CD4-positive, alpha-beta T cell treated with Interleukin-6 at 100 ng/mL for 8 hours (primary cell): ENCODE measurements at regions not wholly inside any gene's neighbourhood (a gene's known extent, or its start where the extent isn't known, plus 50 kb on each side); places are given as distances from the start of the nearest gene placed in this dataset.

Source experiments
- DNase-seq: peaks from one replicate; pipeline ENCODE4 v3.0.0-alpha.2; 2020; ENCODE audit warnings: mixed read lengths, low spot score

DNA sequence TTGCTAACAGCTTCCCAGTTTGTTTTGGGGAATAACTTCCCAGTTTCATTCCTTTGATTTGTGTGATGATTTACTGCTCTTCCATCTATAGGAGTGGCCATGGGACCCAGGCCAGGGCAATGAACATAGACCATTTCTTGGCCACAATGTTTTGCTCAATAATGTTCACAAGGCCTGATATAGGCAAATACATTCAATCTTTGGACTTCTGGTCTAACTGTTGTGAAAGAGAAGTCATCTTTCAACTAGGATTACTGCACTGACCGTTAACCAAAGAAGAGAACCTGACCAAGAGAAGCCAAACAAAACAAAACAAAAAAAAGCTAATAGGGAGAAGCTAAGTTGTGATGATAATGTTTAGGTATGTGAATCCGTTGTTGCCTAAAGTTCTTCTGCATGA is 221.8 kb upstream of the SUCLG2 start:
- DNase-seq = no peak

DNA sequence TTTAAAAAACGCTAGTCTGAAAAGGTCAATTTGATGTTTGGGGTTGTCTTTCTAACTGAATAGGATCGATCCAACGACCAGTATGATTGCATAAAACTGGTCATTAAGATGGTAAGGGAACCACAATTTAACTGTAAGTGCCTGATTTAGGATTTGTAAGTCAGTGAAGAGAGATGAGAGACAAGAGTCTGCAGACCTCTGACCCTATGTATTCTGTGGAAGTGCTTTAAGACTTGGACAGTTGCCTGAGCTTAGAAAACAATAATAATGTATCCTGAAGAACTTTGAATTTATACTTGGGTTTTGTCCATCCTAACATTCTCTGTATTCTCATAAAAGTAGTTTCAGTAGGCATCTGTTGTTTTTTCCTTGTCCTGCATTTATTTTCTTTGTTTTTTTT is 221.4 kb upstream of the SUCLG2 start:
- DNase-seq = no peak

DNA sequence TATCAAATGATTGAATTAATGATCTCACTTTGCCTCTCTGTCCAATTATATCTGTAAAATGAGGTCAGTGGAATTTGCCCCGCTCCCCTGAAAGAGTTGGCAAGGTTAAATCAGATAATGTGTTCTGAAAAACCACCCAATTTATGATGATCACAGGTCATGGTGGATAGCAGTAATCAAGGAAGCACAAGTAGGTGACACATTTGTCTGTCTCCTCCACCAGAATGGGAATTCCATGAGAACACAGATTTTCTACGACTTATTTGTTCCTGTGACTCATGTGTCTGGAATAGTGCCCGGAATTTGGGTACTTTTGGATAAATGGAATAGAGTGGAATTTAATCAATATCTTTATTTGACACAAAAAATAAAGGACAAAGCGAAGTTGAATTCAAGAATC is 220.9 kb upstream of the SUCLG2 start:
- no peak for DNase-seq

DNA sequence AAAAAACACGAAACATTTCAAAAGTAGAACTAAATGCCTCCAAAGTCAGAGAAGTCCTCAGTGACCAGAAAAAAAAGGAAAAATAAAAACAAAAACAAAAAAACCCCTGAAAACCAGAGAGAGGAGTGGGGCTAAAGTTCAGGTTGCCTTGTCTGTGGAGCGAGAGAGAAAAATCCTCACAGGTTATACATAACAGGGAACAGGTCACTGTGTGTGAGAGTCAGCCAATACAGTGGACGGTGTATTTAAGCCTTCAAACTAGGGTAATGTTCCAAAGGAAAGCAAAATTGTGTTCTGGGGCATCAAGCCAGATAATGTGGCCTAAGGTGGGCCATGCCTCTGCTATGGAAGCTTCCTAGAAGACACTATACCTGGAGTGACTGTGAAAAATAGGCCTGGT is 216.1 kb upstream of the SUCLG2 start:
- DNase-seq = no peak

DNA sequence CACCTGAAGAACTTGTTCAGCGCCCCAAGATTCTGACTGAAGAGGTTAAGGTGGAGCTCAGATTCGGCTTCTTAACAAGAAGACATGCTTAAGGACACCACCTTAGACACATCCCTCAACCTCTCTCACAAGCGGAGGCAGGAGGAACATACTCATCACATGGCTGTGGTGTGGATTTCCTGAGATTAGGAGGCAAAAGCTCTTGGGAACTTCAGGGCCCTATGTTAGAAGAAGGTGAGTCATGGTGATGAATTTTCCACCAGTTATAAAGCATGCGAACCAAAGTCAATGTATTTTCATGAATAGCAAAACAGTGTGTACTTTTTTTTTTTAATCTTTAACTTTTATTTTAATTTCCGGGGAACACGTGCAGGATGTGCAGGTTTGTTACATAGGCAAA is 212.2 kb upstream of the SUCLG2 start:
- DNase-seq = no peak

DNA sequence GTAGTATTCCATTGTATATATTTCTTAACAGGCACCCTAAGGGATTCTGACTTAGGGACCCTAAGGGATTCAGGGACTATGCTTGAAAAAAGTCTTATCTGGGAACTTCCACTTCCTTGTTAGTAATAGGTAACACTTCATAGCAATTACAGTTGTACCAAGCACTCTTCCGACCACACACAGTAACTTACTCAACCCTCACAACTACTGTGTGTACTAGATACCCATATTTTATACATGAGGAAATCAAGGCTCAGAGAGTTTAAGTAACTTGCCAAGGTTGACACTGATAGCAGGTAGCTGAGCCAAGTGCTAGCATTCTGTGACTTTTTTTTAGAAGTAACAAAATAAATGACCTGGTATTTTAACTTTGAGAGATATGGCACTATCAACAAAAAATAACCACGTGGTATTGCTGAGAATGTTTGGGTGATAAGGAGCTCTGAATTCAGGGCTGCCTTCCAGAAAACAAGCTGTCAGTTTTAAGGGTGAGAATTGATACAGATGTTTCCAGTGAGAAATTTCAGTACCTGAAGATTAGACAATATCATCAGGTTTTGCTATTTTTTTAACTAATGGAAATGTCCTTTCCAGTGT is 210.3 kb upstream of the SUCLG2 start:
- no peak for DNase-seq

DNA sequence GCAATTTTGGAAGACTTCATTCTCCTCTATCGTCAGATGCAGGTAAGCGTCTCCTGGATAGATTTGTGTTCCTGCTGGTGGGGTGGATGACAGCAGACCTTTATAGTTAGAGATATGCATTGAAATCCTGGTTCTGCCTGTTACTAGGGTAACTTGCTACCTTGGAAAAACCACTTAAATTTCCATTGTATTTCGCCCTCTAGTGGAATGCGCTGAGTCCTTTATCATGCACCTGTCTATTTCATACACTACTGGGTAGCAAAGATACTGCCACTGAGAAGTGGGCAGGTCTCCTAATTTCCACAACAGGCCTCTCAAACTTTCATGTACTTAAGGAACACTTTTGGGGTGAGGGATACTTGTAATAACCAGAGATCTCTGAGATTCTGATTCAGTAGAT is 209.5 kb upstream of the SUCLG2 start:
- no peak for DNase-seq

DNA sequence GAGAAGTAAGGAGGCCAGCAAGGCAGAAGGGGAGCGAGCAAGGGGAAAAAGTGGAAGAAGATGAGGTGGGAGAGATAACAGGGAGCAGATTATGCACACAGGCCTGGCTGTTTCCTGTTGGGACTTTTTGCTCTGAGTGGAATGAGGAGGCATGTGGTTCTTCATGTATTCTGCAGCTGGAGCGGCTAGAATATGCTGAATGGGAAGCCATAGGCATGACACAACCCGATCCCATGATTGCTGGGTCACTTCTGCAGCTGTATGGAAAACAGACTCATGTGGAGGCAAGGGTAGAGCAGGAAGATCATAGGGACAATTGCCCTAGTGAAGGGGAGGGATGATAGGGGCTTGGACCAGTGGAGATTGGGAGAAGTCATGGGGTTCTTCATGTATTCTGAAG is 206.0 kb upstream of the SUCLG2 start:
- no peak for DNase-seq

DNA sequence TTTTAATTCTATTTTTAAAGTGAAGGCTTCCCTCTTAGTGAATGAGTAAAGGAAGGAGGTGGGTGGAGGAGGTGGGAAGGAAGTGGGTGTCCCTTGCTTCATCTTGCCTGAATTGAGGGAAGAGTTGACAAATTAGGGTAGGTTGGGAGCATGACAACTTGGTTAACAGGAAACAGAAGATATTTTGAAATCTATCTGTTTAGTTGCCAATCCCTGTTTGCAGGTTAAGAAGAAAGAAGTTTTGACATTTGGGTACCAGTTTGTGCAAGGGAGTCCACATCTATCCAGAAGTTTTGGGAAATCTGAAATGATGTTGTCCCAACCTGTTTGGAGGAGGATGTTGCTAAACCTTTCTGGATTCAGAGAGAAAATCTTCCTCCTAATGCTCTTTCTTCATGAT is 204.1 kb upstream of the SUCLG2 start:
- no peak for DNase-seq

DNA sequence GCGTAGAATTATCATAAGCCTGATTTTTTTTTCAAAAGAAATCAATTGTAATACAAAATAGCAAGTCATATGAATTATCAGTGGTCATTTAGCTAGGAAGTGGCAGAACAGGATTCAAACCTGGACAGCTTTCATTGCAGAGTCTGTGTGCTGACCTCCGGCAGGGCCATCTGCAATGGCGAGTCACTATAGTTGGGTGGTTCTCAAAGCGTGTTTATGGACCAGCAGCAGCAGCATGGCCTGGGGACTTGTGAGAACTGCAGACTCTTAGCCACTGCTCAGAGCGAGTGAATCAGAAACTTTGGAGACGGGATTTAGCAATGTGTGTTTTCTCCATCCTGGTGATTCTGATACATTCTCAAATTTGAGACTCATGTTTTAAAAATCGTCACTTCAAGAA is 202.3 kb upstream of the SUCLG2 start:
- no peak for DNase-seq

DNA sequence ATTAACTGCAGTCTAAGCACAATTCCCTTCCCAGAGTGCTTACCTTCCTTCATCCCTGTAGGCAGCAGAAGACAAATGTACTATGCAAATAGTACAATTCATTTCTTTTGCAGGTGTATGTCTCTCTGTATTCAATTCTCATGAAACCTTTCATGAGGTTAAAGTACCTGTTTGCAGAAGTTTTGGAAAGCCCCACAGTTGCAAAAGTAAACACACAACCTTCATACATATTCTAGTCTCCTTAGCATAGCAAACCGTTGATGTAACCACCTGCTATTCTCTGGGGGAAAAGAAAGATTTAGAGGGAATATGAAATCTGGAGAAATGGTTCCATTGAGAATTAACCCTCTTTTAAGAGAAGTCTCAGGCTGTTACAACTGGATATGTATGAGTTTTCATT is 200.3 kb upstream of the SUCLG2 start:
- no peak for DNase-seq

DNA sequence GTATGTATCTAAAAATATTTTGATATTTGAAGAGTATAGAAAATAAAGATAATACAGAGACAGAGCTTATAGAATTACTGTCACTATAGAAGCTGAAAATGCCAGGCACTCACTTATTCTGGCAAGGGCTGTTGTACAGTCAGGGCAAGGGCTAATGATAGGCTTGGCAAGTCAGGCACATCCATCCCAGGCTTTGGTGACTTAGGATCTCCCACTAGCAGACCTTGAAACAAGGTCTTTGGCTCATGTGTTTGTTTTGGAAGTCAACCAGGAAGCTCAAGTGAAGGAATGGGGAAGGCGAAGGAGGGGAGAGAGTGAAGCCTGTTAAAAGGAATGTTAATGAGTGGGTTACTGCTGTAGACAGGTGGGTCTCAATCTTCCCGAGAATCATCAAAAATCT is 199.1 kb upstream of the SUCLG2 start:
- no peak for DNase-seq

DNA sequence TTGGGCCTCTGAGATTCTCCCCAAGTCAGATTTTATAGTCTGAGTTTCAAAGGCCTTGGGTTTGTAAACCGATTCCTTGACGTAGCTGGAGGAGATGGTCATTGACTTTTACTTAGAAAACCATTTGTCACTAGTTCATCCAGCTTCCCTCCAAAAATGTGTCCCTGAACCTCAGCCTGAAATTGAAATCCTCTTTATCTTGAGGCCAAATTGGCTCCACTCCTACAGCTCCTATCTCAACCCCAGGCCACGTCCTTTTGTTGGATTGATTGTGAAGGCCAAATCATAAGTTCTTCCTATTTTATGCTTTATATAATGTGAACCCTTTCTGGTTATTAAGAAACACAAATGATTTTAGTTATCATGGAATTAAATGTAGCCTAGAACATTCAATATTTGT is 193.9 kb upstream of the SUCLG2 start:
- no peak for DNase-seq

DNA sequence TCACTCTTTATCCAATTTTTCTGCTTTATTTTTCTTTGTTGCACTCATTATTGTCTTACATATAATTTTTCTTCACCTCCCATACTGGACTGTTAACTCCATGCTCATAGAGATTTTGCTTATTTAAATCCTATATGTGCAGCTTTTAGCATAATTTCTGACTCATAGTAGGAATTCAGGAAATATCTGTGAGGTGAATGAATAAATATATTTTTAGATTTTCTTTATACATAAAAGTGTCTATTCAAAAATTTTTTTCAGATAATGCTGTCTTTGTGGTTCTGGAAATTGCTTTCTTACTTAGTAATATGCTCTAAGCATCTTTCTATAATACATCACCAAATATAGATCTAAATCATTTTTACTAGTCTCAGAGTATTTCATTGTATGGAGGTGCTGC is 191.8 kb upstream of the SUCLG2 start:
- no peak for DNase-seq

DNA sequence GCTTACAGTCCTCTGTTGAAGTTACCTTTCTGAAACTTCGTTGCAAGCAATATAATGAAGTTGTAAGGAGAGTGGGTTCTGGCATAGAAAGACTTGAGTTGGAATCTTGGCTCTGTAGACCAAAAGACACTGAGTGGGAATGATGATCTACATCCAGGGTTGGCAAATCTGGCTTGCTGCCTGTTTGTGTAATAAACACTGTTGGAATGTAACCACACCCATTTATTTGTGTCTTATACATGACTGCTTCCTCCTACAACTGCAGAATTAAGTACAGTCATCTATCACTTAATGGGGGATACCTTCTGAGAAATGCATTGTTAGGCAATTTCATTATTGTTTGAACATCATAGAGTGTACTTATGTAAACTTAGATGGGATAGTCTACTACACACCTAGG is 178.4 kb upstream of the SUCLG2 start:
- no peak for DNase-seq

DNA sequence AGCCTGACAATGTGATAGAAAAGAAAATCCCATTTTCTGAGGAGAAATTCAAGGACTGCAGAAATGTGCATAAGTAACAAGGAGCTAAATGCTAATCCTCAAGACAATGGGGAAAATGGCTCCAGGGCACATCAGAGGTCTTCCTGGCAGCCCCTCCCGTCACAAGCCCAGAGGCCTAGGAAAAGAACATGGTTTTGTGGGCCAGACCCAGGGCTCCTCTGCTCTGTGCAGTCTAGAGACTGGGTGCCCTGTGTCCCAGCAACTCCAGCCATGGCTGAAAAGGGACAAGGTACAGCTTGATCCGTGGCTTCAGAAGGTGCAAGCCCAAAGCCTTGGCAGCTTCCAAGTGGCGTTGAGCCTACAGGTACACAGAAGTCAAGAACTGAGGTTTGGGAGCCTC is 176.8 kb upstream of the SUCLG2 start:
- no peak for DNase-seq

DNA sequence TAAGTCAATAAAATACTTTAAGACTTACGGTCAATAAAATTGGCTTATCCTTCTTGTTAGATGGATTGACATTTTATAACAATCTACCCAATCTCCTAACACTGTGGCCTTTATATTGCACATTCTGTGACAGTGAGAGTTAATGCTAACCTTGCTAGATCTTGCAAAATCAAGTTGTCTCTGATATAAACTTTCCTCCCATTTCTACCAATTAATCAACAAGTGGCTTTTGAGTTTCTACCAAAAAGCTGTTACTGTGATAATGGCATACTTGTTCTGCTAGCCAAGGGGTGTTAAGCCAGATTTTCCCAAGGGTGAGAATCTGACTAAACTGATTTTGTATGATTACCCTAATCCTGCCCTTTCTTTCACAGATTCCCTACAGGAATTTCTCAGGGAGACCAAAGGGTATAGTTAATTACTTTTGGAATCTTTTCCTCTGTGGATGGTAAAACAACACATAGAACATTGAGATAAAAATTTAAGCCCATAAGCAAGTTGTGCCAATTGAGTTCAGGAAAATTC is 174.1 kb upstream of the SUCLG2 start:
- no peak for DNase-seq

DNA sequence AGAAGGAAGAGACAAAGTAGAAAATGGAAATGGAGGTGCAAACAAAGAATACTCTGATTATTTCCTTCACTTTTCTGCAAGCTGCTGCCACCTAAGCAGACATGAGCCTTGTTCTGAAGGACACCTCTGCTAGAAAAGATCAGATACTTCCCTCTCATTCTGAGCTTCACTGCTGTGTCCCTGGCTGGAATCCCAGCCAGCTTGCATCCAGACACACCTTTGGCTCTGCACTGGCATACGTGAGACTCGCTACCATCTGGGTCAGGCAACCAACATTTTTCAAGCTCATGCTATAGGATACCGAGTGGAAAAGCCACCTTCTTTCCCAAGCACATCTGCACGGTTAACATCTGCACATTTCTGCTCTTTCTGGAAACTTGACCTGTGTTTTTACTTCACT is 166.7 kb upstream of the SUCLG2 start:
- no peak for DNase-seq

DNA sequence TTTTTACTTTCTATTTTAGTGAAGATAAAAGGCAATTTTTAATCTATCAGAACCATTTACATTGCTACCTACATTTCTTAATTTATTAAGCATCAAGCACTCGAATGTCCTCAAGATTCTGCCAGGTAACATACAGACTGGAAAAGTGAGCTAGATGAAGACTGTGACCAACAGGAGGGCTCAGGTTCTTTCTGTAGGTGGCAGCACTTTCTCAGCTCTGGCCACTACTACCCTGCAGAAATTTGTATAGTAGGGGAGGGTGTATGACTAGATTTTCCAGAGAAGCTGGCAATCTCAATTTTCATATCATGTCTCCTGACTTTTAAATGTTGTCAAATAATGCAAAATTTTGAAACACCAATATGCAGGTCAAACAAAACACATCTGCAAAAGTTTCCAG is 165.0 kb upstream of the SUCLG2 start:
- DNase-seq = no peak

DNA sequence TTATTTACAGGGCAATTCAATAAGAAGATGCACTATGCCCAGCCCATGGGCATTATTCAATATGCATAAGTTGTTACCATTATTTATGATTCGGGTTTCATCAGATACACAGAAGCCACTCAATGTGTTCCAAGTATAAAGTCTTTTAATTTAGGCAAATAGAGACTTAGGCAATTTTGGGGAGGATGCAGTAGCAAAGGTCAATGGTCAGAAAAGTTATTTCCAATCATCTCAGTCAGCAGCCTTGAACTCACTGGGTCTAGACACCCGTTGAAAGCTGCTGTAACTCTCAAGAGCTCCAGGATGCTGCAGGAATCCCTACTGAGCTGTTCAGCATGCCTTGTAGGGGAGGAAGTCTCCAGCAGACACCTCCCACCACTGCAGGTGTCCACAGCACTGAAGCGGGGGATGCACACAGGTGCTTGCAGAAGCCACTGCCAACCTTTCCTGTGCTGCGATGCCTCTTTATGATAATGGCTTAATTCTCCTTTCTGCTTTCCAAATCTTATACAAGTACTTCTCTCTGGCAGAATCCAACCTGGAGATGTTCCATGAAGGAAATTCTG is 155.0 kb upstream of the SUCLG2 start:
- DNase-seq = no peak

DNA sequence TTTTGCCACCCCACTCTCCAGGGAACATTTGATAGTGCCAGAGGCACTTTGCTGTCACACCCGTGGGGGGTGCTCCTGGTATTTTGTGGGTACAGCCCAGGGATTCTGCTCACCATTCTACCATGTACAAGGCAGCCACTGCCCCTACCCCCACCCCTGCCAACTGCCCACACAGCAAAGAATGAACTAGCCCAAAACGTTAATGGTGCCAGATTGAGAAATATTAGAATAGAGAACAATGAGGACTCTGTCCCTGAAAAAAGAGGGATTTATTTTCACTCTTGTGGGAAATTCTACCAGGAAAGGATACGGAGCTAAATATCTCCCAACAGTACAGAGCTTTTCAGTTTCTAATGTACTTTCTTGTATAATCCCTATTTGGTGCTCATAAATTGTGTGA is 154.5 kb upstream of the SUCLG2 start:
- DNase-seq = no peak

DNA sequence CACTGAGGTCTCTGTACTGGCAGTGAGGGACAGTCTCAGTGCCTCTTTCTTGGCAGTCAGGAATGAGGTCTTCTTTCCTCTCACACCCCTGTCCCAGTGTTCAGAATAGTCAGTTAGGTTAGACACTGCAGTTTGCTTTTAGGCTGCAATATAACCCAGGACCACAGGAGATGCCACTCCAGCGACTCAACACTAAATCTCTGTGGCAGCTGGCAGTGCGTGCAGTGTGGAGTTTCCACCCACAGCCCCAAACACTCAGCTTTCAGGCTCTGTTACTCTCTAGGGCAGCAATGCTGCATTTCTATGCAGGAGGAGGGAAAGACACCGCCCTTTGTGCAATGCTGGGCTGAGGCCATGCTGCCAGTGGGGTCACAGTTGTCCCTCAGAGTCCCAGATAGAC is 150.2 kb upstream of the SUCLG2 start:
- no peak for DNase-seq

DNA sequence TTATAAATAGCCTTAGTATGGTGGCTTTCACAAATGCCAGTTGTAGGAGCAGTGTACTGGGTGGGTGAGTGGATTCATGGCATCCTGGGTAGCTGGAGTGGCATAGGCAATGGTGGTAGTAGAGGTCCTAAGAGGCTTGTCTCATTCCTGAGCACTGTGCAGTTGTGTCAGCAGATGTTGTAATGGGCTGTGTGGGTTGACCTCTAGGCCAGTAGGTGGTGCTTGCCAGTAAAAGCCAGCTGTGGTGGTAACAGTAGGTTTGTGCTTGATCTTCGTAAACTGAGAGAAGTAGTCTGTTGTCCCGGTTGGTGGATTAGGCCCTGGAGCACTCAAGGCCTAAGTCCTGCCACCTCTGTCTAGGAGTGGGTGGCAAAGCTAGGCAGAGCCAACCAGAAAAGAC is 149.7 kb upstream of the SUCLG2 start:
- no peak for DNase-seq

DNA sequence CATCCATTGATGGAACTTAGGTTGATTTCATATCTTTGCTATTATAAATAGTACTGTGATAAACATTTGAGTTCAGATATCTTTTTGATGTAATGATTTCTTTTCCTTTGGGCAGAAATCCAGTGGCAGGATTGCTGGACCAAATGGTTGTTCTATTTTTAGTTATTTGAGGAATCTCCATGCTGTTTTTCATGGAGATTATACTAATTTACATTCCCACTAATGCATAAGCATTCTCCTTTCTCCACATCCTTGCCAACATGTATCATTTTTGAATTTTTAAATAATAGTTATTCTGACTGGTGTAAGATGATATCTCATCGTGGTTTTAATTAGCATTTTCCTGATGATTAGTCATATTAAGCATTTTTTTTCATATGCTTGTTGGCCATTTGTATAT is 144.0 kb upstream of the SUCLG2 start:
- DNase-seq = no peak

DNA sequence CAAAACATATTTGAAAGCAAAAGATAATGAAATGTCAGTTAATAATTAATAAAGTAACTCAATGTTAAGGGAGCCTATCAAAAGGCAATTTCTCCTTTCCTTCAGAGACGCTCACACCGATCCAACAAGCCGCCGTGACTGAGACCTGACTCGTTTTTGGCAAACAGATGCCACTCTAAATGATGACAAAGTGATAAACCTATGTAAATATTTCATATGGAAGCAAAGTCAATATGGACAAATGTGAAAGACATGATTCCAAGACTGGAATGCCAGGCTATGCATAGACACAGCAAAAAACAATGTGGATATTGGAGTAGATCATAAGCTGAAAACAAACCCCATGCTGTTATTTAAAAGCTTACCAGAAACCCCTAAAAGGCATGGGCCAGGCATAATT is 137.2 kb upstream of the SUCLG2 start:
- no peak for DNase-seq
